GM06990 (cell line): ENCODE measurements at regions not wholly inside any gene's neighbourhood (a gene's known extent, or its start where the extent isn't known, plus 50 kb on each side); places are given as distances from the start of the nearest gene placed in this dataset.
A peak's percentile ranks its signal among the peaks of the same experiment; 100 is the strongest.

Experiments
- DNase-seq: peaks from one replicate; pipeline ENCODE4 v3.0.0-alpha.2; 2011; ENCODE audit not compliant: insufficient read length; ENCODE audit errors: extremely low read depth
- H3K27me3 ChIP-seq: replicated peaks from 2 replicates; pipeline ENCODE4 v1.6.0; 2011; ENCODE audit warnings: low read length; ENCODE audit not compliant: control insufficient read depth, insufficient read depth
- H3K36me3 ChIP-seq: 2 replicates; pipeline ENCODE4 v1.5.1; 2011; ENCODE audit warnings: low read length; ENCODE audit not compliant: control insufficient read depth, insufficient read depth
- H3K4me3 ChIP-seq: replicated peaks from 2 replicates; pipeline ENCODE4 v1.5.1; 2011; ENCODE audit warnings: low read depth, mild to moderate bottlenecking, control low read depth, low read length
- CTCF ChIP-seq: IDR thresholded peaks from 2 replicates; pipeline ENCODE4 v1.5.1; 2011; ENCODE audit warnings: low read length, control low read depth, mild to moderate bottlenecking, inconsistent platforms; ENCODE audit not compliant: insufficient read depth, poor library complexity, severe bottlenecking

GRCh38 chr6:126605089-126605488, 265.2 kb downstream of the CENPW start:
- Histone ChIP-seq H3K36me3 (no peaks in the 10 kb centered on the region), H3K27me3 (no peaks in the 10 kb centered on the region), H3K4me3 (no peak overlapping the region)
- no peak for DNase-seq
- no peak for TF ChIP-seq CTCF

GRCh38 chr6:126607289-126607688, 267.4 kb downstream of the CENPW start:
- H3K27me3 ChIP-seq = no peaks in the 10 kb centered on the region
- no peak overlapping the region for H3K4me3 ChIP-seq
- TF ChIP-seq CTCF = no peak
- no peaks in the 10 kb centered on the region for H3K36me3 ChIP-seq
- no peak for DNase-seq

GRCh38 chr6:126608681-126609080, 268.8 kb downstream of the CENPW start:
- Histone ChIP-seq H3K27me3 (no peaks in the 10 kb centered on the region), H3K4me3 (no peak overlapping the region), H3K36me3 (no peaks in the 10 kb centered on the region)
- no peak for DNase-seq
- no peak for TF ChIP-seq CTCF

- Histone ChIP-seq H3K27me3 (no peaks in the 10 kb centered on the region), H3K36me3 (no peaks in the 10 kb centered on the region), H3K4me3 (no peak overlapping the region)
- DNase-seq = peak; percentile 8
- TF ChIP-seq CTCF = no peak
These were observed 275.0 kb downstream of the CENPW start for GRCh38 chr6:126614642-126615504.

- TF ChIP-seq CTCF = no peak
- Histone ChIP-seq H3K4me3 (no peak overlapping the region), H3K36me3 (no peaks in the 10 kb centered on the region), H3K27me3 (no peaks in the 10 kb centered on the region)
- DNase-seq = no peak
These were observed 277.0 kb downstream of the CENPW start for GRCh38 chr6:126616866-126617265.
